ENCODE measurements at regions not wholly inside any gene's neighbourhood (a gene's known extent, or its start where the extent isn't known, plus 50 kb on each side); places are given as distances from the start of the nearest gene placed in this dataset.

GRCh38 chr4:134028421-134028820, 173.2 kb downstream of the PABPC4L start:
- Histone ChIP-seq H3K27me3 (no peaks in the 10 kb centered on the region), H3K27ac (no peak overlapping the region), H3K36me3 (no peaks in the 10 kb centered on the region), H3K4me1 (no peaks in the 10 kb centered on the region), H3K4me3 (no peak overlapping the region), H3K9me3 (no peaks in the 10 kb centered on the region)
- no peak for DNase-seq
- no peak for ATAC-seq
- in situ Hi-C loops (cut with MboI; ENCODE audit: low sequenced_read_pairs in 4 of 4), result no loop called here
- intact Hi-C loops (cut with DNase I; ENCODE audit: low total_unique reads), result no loop called here
- TF ChIP-seq CTCF (IDR thresholded peaks at IDR 0.05 in 4 of 5, conservative IDR thresholded peaks at IDR 0.05 in 1 of 5), result no peak
- TF ChIP-seq POLR2A (IDR thresholded peaks at IDR 0.05), result no peak

GRCh38 chr4:134027931-134028330, 173.7 kb downstream of the PABPC4L start:
- H3K36me3 ChIP-seq, result no peaks in the 10 kb centered on the region
- ATAC-seq (no peak), DNase-seq (no peak)
- in situ Hi-C loops (cut with MboI; ENCODE audit: low sequenced_read_pairs in 4 of 4), result no loop called here
- no peak for TF ChIP-seq POLR2A (IDR thresholded peaks at IDR 0.05)
- TF ChIP-seq CTCF (IDR thresholded peaks at IDR 0.05 in 4 of 5, conservative IDR thresholded peaks at IDR 0.05 in 1 of 5), result no peak
- no peak overlapping the region for H3K27ac ChIP-seq
- H3K9me3 ChIP-seq, result no peaks in the 10 kb centered on the region
- no peaks in the 10 kb centered on the region for H3K27me3 ChIP-seq
- intact Hi-C loops (cut with DNase I; ENCODE audit: low total_unique reads), result no loop called here
- no peak overlapping the region for H3K4me3 ChIP-seq
- no peaks in the 10 kb centered on the region for H3K4me1 ChIP-seq

GRCh38 chr4:134024251-134024650, 177.3 kb downstream of the PABPC4L start:
- no peak for DNase-seq
- no peaks in the 10 kb centered on the region for H3K4me1 ChIP-seq
- no peak overlapping the region for H3K27ac ChIP-seq
- no peak for ATAC-seq
- no peaks in the 10 kb centered on the region for H3K36me3 ChIP-seq
- no peaks in the 10 kb centered on the region for H3K9me3 ChIP-seq
- H3K27me3 ChIP-seq, result no peaks in the 10 kb centered on the region
- in situ Hi-C loops (cut with MboI; ENCODE audit: low sequenced_read_pairs in 4 of 4) (no loop called here), intact Hi-C loops (cut with DNase I; ENCODE audit: low total_unique reads) (no loop called here)
- no peak for TF ChIP-seq POLR2A (IDR thresholded peaks at IDR 0.05)
- no peak for TF ChIP-seq CTCF (IDR thresholded peaks at IDR 0.05 in 4 of 5, conservative IDR thresholded peaks at IDR 0.05 in 1 of 5)
- no peak overlapping the region for H3K4me3 ChIP-seq

GRCh38 chr4:134019657-134020056, 181.9 kb downstream of the PABPC4L start:
- H3K36me3 ChIP-seq, result no peaks in the 10 kb centered on the region
- H3K4me1 ChIP-seq, result no peaks in the 10 kb centered on the region
- TF ChIP-seq CTCF (IDR thresholded peaks at IDR 0.05 in 4 of 5, conservative IDR thresholded peaks at IDR 0.05 in 1 of 5) (no peak), POLR2A (IDR thresholded peaks at IDR 0.05) (no peak)
- intact Hi-C loops (cut with DNase I; ENCODE audit: low total_unique reads) (no loop called here), in situ Hi-C loops (cut with MboI; ENCODE audit: low sequenced_read_pairs in 4 of 4) (no loop called here)
- no peaks in the 10 kb centered on the region for H3K27me3 ChIP-seq
- H3K9me3 ChIP-seq, result no peaks in the 10 kb centered on the region
- no peak overlapping the region for H3K27ac ChIP-seq
- ATAC-seq, result no peak
- no peak overlapping the region for H3K4me3 ChIP-seq
- no peak for DNase-seq

- intact Hi-C loops (cut with DNase I; ENCODE audit: low total_unique reads), result no loop called here
These were observed 182.7 kb downstream of the PABPC4L start for GRCh38 chr4:134018846-134019245.

More at GRCh38 chr4:134018846-134019245, 182.7 kb downstream of the PABPC4L start:
- H3K27ac ChIP-seq, result no peak overlapping the region
- no peaks in the 10 kb centered on the region for H3K27me3 ChIP-seq
- in situ Hi-C loops (cut with MboI; ENCODE audit: low sequenced_read_pairs in 4 of 4), result no loop called here
- H3K4me1 ChIP-seq, result no peaks in the 10 kb centered on the region
- H3K36me3 ChIP-seq, result no peaks in the 10 kb centered on the region
- H3K4me3 ChIP-seq, result no peak overlapping the region
- H3K9me3 ChIP-seq, result no peaks in the 10 kb centered on the region
- TF ChIP-seq POLR2A (IDR thresholded peaks at IDR 0.05) (no peak), CTCF (IDR thresholded peaks at IDR 0.05 in 4 of 5, conservative IDR thresholded peaks at IDR 0.05 in 1 of 5) (no peak)
- no peak for DNase-seq
- no peak for ATAC-seq
